A673 (cell line): ENCODE measurements at regions not wholly inside any gene's neighbourhood (a gene's known extent, or its start where the extent isn't known, plus 50 kb on each side); places are given as distances from the start of the nearest gene placed in this dataset.

ENCODE experiments used
- CTCF ChIP-seq: fragments of 300-800, 200-600 bp; sonication (generic); conservative IDR thresholded peaks from 2 replicates; pipeline ENCODE4 v1.5.1; 2017; ENCODE audit warnings: low read depth, mild to moderate bottlenecking, antibody characterized with exemption, low read length, moderate library complexity, mixed read lengths
- EZH2 ChIP-seq: fragments of 200-600 bp; sonication (generic); IDR thresholded peaks from 2 replicates; pipeline ENCODE4 v1.6.1; 2017; ENCODE audit warnings: borderline replicate concordance, low read depth, mild to moderate bottlenecking, mixed read lengths, antibody characterized with exemption, low read length; ENCODE audit not compliant: poor library complexity, severe bottlenecking

GRCh38 chr12:83225806-83226205 lies 539.1 kb downstream of the TMTC2 start:
- TF ChIP-seq CTCF: no peak
- no peak for TF ChIP-seq EZH2
